ENCODE measurements at regions not wholly inside any gene's neighbourhood (a gene's known extent, or its start where the extent isn't known, plus 50 kb on each side); places are given as distances from the start of the nearest gene placed in this dataset.
"Not testable (repeated sequence)": the region's sequence is repeated elsewhere in the genome, so short reads cannot be mapped to it uniquely, and the experiment has no call there.

- no peak for DNase-seq (ENCODE audit: low read depth)
Measured at GRCh38 chr16:26394409-26394808, 672.3 kb upstream of the C16orf82 start.

- no peak for DNase-seq (ENCODE audit: low read depth)
Measured at GRCh38 chr16:26395700-26396099, 671.0 kb upstream of the C16orf82 start.

- no peak for DNase-seq (ENCODE audit: low read depth)
Measured at GRCh38 chr16:26396511-26397235, 670.1 kb upstream of the C16orf82 start.

GRCh38 chr16:26413780-26414179 is 652.9 kb upstream of the C16orf82 start:
- no peak for DNase-seq (ENCODE audit: low read depth)

- not testable (repeated sequence) for DNase-seq (ENCODE audit: low read depth)
Measured at GRCh38 chr16:26419458-26419857, 647.3 kb upstream of the C16orf82 start.

- DNase-seq (ENCODE audit: low read depth), result no peak
Measured at GRCh38 chr16:26430618-26431017, 636.1 kb upstream of the C16orf82 start.

- DNase-seq (ENCODE audit: low read depth), result no peak
Measured at GRCh38 chr16:26433807-26434206, 632.9 kb upstream of the C16orf82 start.

GRCh38 chr16:26441178-26441577 is 625.5 kb upstream of the C16orf82 start:
- DNase-seq (ENCODE audit: low read depth), result no peak

- no peak for DNase-seq (ENCODE audit: low read depth)
Measured at GRCh38 chr16:26442321-26442720, 624.4 kb upstream of the C16orf82 start.

GRCh38 chr16:26447570-26447969 is 619.2 kb upstream of the C16orf82 start:
- no peak for DNase-seq (ENCODE audit: low read depth)

- no peak for DNase-seq (ENCODE audit: low read depth)
Measured at GRCh38 chr16:26453215-26453614, 613.5 kb upstream of the C16orf82 start.

- DNase-seq (ENCODE audit: low read depth), result peak; percentile 14
Measured at GRCh38 chr16:26454102-26454501, 612.6 kb upstream of the C16orf82 start.

GRCh38 chr16:26456074-26456473 is 610.7 kb upstream of the C16orf82 start:
- no peak for DNase-seq (ENCODE audit: low read depth)

- DNase-seq (ENCODE audit: low read depth), result no peak
Measured at GRCh38 chr16:26457095-26457494, 609.6 kb upstream of the C16orf82 start.

GRCh38 chr16:26457882-26458281 is 608.8 kb upstream of the C16orf82 start:
- no peak for DNase-seq (ENCODE audit: low read depth)

- DNase-seq (ENCODE audit: low read depth), result no peak
Measured at GRCh38 chr16:26464576-26465266, 602.0 kb upstream of the C16orf82 start.

GRCh38 chr16:26474405-26474804 is 592.3 kb upstream of the C16orf82 start:
- not testable (repeated sequence) for DNase-seq (ENCODE audit: low read depth)

- no peak for DNase-seq (ENCODE audit: low read depth)
Measured at GRCh38 chr16:26475596-26475995, 591.1 kb upstream of the C16orf82 start.

- DNase-seq (ENCODE audit: low read depth), result no peak
Measured at GRCh38 chr16:26491101-26491670, 575.5 kb upstream of the C16orf82 start.

- DNase-seq (ENCODE audit: low read depth), result no peak
Measured at GRCh38 chr16:26491962-26492361, 574.8 kb upstream of the C16orf82 start.

GRCh38 chr16:26493751-26494150 is 573.0 kb upstream of the C16orf82 start:
- DNase-seq (ENCODE audit: low read depth), result no peak

GRCh38 chr16:26497896-26498295 is 568.8 kb upstream of the C16orf82 start:
- no peak for DNase-seq (ENCODE audit: low read depth)

- no peak for DNase-seq (ENCODE audit: low read depth)
Measured at GRCh38 chr16:26500326-26500725, 566.4 kb upstream of the C16orf82 start.
